ENCODE measurements at regions not wholly inside any gene's neighbourhood (a gene's known extent, or its start where the extent isn't known, plus 50 kb on each side); places are given as distances from the start of the nearest gene placed in this dataset.

DNA sequence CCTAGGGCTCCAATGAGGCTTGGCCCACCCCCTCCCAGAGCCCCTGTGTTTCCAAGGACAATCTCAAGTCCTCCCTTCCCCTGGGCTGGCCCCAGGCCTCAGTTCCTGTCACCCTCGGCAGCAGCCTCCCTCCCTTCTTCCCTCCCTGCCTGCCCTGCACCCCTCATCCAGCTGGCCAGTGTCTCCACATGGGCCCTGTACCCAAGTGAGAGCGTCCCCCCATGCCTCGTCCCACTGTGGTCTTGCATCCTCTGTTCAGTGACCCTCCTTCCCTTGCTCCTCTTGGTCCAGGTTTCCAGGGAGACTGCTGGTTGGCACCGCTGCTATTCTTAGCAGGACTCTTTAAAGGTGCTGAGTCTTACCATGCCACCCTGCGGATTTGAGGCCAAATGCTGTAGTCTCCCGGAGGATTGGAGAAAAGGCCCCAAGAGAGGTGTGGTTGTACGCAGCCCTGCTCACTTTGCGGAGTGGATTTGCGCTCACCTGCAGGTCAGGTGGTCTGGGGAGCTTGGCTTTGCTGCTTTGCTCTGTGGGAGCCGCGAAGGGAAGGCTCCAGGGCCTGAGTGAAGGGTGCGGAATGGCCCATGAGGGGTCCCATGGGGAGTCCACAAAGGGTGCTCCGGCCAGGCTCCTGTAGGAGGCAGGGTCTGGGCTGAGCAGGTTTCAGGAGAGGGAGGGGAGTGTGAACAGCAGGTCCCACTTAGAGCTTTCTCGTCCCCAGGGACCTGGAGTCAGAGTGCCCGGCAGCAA is 519.2 kb downstream of the TCERG1L start:
- DNase-seq (no peak), ATAC-seq (no peak)
- Mint-ChIP-seq H3K4me1 (ENCODE audit: low read depth) (no peaks in the 10 kb centered on the region), H3K36me3 (ENCODE audit: insufficient read depth) (no peaks in the 10 kb centered on the region), H3K27me3 (ENCODE audit: low read depth) (no peaks in the 10 kb centered on the region), H3K9me3 (no peaks in the 10 kb centered on the region), H3K4me3 (no peak overlapping the region)

DNA sequence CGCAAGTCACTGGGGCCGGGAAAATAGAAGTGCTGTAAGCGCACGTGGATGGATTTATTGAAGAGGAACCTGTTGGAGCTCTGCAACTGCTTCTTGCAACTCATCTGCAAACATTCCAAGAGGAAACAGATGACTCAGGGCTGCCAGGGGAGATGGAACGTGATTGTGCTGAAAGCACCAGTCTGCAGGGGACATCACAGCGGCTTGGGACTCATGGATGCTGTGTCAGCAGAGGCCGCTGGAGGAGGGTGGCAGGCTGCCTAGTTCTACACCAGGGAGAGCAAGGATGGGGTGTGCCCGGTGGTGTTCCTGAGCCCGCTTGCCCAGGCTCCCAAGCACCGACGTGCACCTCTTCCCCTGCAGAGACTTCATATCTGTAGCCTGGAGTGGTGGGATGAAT is 515.7 kb downstream of the TCERG1L start:
- Mint-ChIP-seq H3K27me3 (ENCODE audit: low read depth) (no peaks in the 10 kb centered on the region), H3K4me1 (ENCODE audit: low read depth) (no peaks in the 10 kb centered on the region), H3K9me3 (no peaks in the 10 kb centered on the region), H3K4me3 (no peak overlapping the region), H3K36me3 (ENCODE audit: insufficient read depth) (no peaks in the 10 kb centered on the region)
- ATAC-seq (no peak), DNase-seq (no peak)

DNA sequence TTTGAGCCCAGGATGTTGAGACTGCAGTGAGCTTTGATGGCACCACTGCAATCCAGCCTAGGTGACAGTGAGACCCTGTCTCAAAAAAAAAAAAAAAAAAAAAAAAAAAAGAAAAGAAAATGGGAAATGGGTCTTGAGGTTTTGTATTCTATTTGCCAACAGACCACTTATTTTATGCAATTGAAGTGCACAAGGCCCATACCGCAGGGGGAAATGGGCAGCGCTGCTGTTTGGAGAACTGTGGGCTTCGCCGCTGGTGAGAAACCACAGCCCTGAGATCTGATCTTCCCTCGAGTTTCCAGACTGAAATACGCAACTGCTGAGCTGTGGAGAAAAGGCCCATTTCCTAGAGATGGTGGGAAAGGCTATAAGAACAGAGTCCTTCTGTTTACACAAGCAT is 512.0 kb downstream of the TCERG1L start:
- Mint-ChIP-seq H3K36me3 (ENCODE audit: insufficient read depth) (no peaks in the 10 kb centered on the region), H3K4me1 (ENCODE audit: low read depth) (no peaks in the 10 kb centered on the region), H3K4me3 (no peak overlapping the region), H3K27me3 (ENCODE audit: low read depth) (no peaks in the 10 kb centered on the region), H3K9me3 (no peaks in the 10 kb centered on the region)
- ATAC-seq = no peak
- DNase-seq = no peak

DNA sequence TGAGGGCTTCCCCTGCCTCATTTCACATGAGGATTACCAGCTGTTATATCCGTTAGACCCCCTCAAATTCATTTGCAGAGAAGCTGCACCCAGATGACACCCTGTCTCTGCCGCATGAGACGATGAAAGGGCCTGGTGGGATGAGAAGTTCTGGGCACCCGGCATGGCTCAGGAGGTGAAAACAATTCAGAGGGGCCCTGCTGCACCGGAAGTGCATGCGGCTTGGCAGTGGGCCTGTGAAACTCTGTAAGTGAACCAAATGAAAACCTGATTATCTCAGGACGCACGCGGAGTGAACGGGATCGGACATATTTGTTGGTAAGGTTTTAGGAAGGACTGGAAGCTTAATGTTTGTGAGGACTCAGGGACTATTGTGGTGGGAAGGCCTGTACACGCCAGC is 511.2 kb downstream of the TCERG1L start:
- no peak overlapping the region for H3K4me3 Mint-ChIP-seq
- H3K36me3 Mint-ChIP-seq (ENCODE audit: insufficient read depth) = no peaks in the 10 kb centered on the region
- H3K9me3 Mint-ChIP-seq = no peaks in the 10 kb centered on the region
- no peaks in the 10 kb centered on the region for H3K27me3 Mint-ChIP-seq (ENCODE audit: low read depth)
- ATAC-seq (no peak), DNase-seq (no peak)
- H3K4me1 Mint-ChIP-seq (ENCODE audit: low read depth) = no peaks in the 10 kb centered on the region

DNA sequence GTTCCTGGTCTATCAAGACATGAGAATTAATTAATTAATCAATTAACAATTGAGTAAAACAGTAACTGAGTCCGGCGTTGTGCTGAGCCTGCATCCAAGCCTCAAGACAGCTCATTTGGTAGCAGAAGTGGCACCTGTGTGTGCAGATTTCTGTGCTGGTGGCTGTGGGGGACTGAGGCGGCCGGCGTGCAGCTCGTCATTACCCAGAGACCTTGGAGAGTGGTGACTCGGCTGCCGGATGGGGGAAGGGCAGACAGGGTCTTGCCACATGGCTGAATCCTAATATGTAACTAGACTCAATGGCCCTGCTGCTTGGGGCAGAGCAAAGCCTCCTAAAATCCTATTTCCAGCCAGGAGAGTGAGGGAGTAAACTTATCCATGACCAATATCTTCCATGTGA is 510.2 kb downstream of the TCERG1L start:
- no peak for DNase-seq
- Mint-ChIP-seq H3K4me3 (no peak overlapping the region), H3K36me3 (ENCODE audit: insufficient read depth) (no peaks in the 10 kb centered on the region), H3K4me1 (ENCODE audit: low read depth) (no peaks in the 10 kb centered on the region), H3K27me3 (ENCODE audit: low read depth) (no peaks in the 10 kb centered on the region), H3K9me3 (no peaks in the 10 kb centered on the region)
- ATAC-seq = no peak

DNA sequence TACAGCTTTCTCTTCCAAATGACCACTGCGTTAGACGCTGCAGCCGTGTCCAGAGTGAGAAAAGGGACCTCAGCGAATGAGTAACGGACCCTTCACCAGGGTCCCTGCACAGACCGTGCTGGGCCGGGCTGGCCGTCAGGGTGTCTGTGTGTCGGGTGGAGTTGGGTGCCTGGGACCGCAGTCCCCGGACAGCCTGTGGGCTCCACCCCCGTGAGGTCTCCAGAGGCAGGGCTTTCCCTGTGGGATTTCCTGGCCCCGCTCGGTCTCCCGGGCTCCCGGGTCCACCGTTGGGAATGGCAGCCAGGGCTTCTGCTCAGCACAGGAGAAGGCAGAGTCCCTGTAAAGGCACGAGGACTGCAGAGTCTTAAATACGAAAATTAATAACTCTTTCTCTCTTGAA is 509.7 kb downstream of the TCERG1L start:
- ATAC-seq (no peak), DNase-seq (no peak)
- H3K9me3 Mint-ChIP-seq = no peaks in the 10 kb centered on the region
- H3K4me3 Mint-ChIP-seq = no peak overlapping the region
- no peaks in the 10 kb centered on the region for H3K36me3 Mint-ChIP-seq (ENCODE audit: insufficient read depth)
- no peaks in the 10 kb centered on the region for H3K27me3 Mint-ChIP-seq (ENCODE audit: low read depth)
- H3K4me1 Mint-ChIP-seq (ENCODE audit: low read depth) = no peaks in the 10 kb centered on the region

DNA sequence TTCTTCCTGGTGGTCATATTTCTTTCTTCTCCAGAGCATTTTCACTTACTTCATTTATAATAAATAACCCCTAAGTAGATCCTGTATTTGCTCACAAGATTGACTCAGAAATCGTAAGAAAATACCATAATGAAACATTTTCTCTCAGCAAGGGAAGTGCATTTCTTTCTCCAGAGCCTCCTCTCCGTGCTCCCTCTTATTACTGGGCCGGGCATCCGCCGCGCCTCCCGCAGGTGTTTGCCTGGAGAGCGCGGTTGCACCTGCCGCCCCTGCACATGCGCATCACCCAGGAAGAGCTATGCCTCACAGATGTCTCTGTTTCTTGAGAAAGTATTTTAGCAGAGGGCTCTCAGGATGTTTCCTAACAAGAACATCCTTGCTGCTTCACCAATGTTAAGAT is 509.2 kb downstream of the TCERG1L start:
- DNase-seq (no peak), ATAC-seq (no peak)
- H3K4me3 Mint-ChIP-seq = no peak overlapping the region
- no peaks in the 10 kb centered on the region for H3K36me3 Mint-ChIP-seq (ENCODE audit: insufficient read depth)
- H3K27me3 Mint-ChIP-seq (ENCODE audit: low read depth) = no peaks in the 10 kb centered on the region
- H3K4me1 Mint-ChIP-seq (ENCODE audit: low read depth) = no peaks in the 10 kb centered on the region
- H3K9me3 Mint-ChIP-seq = no peaks in the 10 kb centered on the region

DNA sequence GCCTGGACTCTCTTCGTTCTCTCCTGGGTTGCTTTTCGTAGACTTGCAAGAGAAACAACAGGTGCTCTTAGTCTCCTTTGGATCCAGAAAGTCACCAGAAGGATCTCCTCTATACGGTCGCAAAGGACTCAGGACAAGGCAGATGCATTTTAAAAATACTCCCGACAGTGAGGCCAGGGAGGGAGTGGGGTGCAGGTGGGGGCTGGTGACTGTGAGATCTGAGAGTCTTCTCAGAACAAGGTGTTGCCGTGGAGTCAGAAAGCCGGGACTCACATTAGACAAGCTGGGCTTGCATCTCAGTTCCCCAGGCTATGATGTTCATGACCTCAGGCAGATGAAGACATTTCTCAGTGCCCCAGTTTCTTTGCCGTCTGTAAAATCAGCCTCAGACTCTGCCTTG is 507.2 kb downstream of the TCERG1L start:
- no peaks in the 10 kb centered on the region for H3K9me3 Mint-ChIP-seq
- ATAC-seq (no peak), DNase-seq (no peak)
- H3K27me3 Mint-ChIP-seq (ENCODE audit: low read depth) = no peaks in the 10 kb centered on the region
- H3K36me3 Mint-ChIP-seq (ENCODE audit: insufficient read depth) = no peaks in the 10 kb centered on the region
- H3K4me1 Mint-ChIP-seq (ENCODE audit: low read depth) = no peaks in the 10 kb centered on the region
- H3K4me3 Mint-ChIP-seq = no peak overlapping the region

DNA sequence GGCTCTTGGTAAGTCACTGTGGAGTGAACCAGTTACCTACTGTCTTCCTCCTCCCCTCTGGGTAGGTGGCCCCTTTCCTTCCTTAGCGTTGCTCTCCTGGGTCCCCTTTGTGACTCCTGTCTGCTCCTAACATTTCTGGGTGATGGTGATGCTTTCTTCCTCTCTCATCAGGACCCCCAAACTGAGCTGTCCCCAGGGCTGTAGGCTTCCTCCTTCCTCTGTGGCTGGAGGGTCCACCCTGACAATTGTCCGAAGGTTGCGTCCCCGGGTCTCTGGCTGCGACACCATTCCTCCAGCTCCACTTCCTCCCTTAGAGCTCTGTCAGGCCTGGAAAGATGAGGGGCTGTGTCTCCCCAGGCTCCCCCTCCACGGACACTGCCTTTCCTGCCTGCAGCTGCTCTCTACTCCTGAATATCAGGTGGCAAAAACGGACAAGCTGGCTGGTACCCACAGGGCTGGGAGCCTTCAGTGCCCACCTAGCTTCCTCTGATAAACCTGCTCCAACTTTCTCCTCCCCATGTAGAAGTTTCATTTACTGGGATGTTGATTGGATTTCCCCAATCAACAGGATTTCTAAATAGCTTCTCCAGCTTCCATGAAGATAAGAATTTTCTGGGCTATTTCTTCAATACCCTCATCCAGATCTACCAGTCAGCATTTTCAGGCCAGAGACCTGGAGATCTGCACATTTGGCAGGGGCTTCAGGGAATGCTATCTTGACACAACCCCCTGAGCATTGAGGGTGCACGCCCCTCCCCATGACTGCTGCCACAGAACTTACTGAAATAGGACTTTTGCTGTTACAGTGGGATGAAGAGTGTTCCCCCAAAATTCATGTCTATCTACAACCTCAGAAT is 506.5 kb downstream of the TCERG1L start:
- no peaks in the 10 kb centered on the region for H3K9me3 Mint-ChIP-seq
- H3K4me1 Mint-ChIP-seq (ENCODE audit: low read depth) = no peaks in the 10 kb centered on the region
- DNase-seq (no peak), ATAC-seq (no peak)
- H3K27me3 Mint-ChIP-seq (ENCODE audit: low read depth) = no peaks in the 10 kb centered on the region
- H3K4me3 Mint-ChIP-seq = no peak overlapping the region
- no peaks in the 10 kb centered on the region for H3K36me3 Mint-ChIP-seq (ENCODE audit: insufficient read depth)

DNA sequence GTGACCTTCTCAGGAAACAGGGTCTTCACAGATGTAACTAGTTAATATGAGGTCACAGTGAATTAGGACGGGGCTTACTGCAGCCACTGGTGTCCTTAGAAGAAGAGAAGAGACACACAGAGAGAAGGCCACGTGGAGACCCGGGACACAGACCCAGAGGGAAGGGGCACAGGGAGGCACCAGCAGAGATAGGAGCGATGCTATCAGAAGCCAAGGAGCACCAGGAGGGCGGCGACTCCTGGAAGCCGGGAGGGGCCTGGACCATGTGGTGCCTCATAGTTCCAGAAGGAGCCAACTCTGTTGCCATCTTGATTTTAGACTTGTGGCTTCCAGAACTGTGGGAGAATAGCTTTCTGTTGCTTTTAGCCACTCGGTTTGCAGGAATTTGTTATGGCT is 505.9 kb downstream of the TCERG1L start:
- Mint-ChIP-seq H3K9me3 (no peaks in the 10 kb centered on the region), H3K36me3 (ENCODE audit: insufficient read depth) (no peaks in the 10 kb centered on the region), H3K27me3 (ENCODE audit: low read depth) (no peaks in the 10 kb centered on the region), H3K4me1 (ENCODE audit: low read depth) (no peaks in the 10 kb centered on the region), H3K4me3 (no peak overlapping the region)
- DNase-seq (no peak), ATAC-seq (no peak)

DNA sequence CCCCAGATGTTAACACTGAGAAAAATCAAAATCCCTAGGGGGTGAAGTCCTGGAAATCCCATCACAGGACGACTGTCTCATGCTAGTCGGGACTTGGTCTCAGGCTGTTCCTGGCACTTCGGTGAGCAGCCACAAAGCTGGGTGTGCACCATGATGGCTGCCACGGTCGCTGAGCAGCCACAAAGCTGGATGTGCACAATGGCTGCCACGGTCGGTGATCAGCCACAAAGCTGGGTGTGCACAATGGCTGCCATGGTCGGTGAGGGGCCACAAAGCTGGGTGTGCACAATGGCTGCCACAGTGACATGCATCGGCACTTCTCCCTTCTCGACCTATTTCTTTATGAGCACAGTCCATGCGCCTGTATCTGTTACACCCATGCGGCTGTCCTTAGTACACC is 505.1 kb downstream of the TCERG1L start:
- no peaks in the 10 kb centered on the region for H3K9me3 Mint-ChIP-seq
- ATAC-seq = no peak

DNA sequence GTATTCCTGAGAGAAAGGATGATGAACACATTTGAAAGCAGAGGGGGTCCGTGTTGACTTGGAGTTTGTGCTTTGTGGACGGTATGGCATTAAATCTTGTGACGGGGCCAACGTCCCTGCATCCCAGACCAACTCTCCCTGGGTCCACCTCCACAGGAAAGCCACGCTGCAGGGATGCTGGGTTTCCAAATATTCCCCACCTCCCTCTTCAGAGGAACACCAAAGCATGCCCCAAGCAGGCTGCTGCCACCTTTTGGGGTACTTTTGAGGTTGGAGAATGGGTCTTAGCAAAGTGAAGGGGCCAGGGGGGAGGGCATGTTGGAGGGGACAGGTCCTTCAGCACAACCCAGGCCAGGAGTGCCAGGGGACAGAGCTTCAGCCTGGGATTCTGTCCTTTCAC is 504.4 kb downstream of the TCERG1L start:
- Mint-ChIP-seq H3K9me3 (no peaks in the 10 kb centered on the region), H3K27me3 (ENCODE audit: low read depth) (no peaks in the 10 kb centered on the region), H3K4me3 (no peak overlapping the region), H3K36me3 (ENCODE audit: insufficient read depth) (no peaks in the 10 kb centered on the region), H3K4me1 (ENCODE audit: low read depth) (no peaks in the 10 kb centered on the region)
- DNase-seq = no peak
- no peak for ATAC-seq

More for the DNA sequence above, 505.1 kb downstream of the TCERG1L start:
- no peaks in the 10 kb centered on the region for H3K4me1 Mint-ChIP-seq (ENCODE audit: low read depth)
- no peaks in the 10 kb centered on the region for H3K27me3 Mint-ChIP-seq (ENCODE audit: low read depth)
- no peak overlapping the region for H3K4me3 Mint-ChIP-seq
- H3K36me3 Mint-ChIP-seq (ENCODE audit: insufficient read depth) = no peaks in the 10 kb centered on the region
- DNase-seq = no peak

DNA sequence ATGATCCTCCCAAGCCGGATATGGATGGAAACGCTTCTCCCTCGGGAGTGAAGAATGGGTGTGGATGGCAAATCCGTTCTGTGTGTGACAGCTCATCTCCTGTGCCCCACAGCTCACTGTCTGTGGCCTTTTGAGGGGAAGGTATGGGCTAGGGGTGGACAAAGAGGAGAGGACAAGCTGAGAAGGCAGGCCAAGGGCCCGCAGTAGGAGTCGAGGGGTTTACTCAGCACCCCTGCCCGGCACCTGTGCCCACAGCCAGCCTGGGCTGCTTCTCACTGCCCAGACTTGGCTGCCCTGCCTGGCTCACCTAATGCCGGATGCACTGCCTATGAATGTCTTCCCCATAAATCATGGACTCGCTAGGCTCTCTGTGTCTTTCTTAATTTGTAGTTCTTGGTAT is 503.8 kb downstream of the TCERG1L start:
- no peaks in the 10 kb centered on the region for H3K9me3 Mint-ChIP-seq
- no peaks in the 10 kb centered on the region for H3K27me3 Mint-ChIP-seq (ENCODE audit: low read depth)
- no peak for ATAC-seq
- no peak for DNase-seq
- H3K4me3 Mint-ChIP-seq = no peak overlapping the region
- H3K36me3 Mint-ChIP-seq (ENCODE audit: insufficient read depth) = no peaks in the 10 kb centered on the region
- H3K4me1 Mint-ChIP-seq (ENCODE audit: low read depth) = no peaks in the 10 kb centered on the region

DNA sequence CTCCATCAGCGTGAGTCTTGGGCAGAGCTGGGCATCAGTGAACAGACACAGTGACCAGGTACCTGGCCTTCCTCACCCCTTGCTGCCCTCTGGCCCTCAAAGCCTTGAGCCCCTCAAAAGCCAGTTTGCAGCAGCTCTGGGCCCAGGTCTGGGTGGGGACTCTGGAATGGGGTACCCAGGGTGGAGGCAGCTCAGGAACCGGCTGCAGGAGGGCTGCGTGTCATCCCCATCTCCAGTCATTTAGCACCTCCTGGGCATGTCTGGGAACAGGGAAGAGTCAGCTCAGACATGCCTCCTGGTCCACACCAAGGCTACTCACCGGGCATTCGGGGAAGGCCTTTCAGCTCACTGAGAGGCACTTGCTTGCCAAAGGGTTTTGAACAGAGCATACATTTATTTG is 503.3 kb downstream of the TCERG1L start:
- Mint-ChIP-seq H3K9me3 (no peaks in the 10 kb centered on the region), H3K4me3 (no peak overlapping the region), H3K36me3 (ENCODE audit: insufficient read depth) (no peaks in the 10 kb centered on the region), H3K27me3 (ENCODE audit: low read depth) (no peaks in the 10 kb centered on the region), H3K4me1 (ENCODE audit: low read depth) (no peaks in the 10 kb centered on the region)
- ATAC-seq (no peak), DNase-seq (no peak)

DNA sequence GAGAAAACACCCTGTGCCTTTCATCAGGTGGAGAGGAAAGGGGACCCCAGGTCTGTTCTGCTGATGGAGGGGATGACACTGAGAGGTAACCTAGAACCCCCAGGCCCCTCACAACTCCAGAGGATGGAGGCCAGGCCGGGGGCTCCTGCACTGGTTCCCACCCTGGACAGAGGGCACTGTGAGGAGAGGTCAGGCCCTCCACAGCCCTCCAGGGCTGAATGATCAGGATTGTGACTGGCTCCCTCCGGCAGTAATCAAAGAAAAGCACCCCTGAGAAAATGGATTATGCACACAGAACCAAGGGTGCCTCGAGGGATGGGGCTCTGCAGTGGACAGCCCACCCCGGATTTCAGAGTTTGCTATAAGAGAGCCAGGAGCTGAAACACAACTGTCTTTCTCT is 502.8 kb downstream of the TCERG1L start:
- H3K36me3 Mint-ChIP-seq (ENCODE audit: insufficient read depth) = no peaks in the 10 kb centered on the region
- no peaks in the 10 kb centered on the region for H3K27me3 Mint-ChIP-seq (ENCODE audit: low read depth)
- no peaks in the 10 kb centered on the region for H3K9me3 Mint-ChIP-seq
- no peaks in the 10 kb centered on the region for H3K4me1 Mint-ChIP-seq (ENCODE audit: low read depth)
- no peak for ATAC-seq
- H3K4me3 Mint-ChIP-seq = no peak overlapping the region
- DNase-seq = no peak

Measured in activated T-cell treated with anti-CD3 and anti-CD28 coated beads, Interleukin-2, amount 50 U/mL, for 4 hours (primary cell).